Dedifferentiated amniotic fluid mesenchymal stem cell (primary cell): ENCODE measurements at regions not wholly inside any gene's neighbourhood (a gene's known extent, or its start where the extent isn't known, plus 50 kb on each side); places are given as distances from the start of the nearest gene placed in this dataset.

Source experiments
- DNase-seq: peaks from one replicate; pipeline ENCODE4 v3.0.0-alpha.2; 2016; ENCODE audit errors: extremely low spot score

- no peak for DNase-seq
These were observed 391.4 kb downstream of the SH3GL2 start for GRCh38 chr9:17970277-17970676.

GRCh38 chr9:17978773-17979172, 399.9 kb downstream of the SH3GL2 start:
- no peak for DNase-seq

DNA sequence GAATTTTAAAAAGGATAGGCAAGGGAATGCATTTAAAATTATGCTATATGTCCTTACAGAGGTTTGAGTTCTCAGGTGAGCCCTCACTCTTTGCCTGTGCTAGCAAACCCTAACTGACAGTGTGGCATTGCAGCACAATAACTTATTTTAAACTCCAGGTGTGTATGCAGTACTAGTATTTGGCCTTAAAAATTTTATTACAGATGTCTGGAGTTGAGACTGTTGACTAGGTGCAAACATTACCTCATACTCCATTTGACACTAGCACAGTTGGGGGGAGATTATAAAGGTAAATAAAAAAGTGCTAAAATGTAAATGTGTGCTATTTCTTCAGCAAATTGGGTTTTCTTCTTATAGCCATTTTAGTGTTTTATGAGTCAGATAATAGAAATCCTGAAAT, 407.7 kb downstream of the SH3GL2 start:
- no peak for DNase-seq

GRCh38 chr9:17987189-17987588, 408.3 kb downstream of the SH3GL2 start:
- DNase-seq, result no peak

DNA sequence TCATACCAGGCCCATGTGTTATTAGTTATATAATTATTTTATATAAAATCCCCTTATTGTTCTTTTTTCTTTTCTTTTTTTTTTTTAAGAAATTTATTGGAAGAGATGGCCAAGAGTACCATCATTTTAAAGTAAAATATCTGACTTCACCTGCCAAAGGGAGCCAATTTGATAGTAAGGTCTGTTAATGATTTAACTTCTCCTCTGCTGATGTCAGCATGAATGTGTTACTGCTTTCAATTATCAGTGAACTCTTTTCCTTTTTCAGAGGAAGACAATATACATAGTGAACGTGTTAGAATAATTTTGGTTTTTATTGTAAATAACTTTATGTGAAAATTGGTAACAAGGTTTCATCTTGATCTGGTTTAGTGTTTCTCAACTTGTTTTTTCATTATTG, 409.6 kb downstream of the SH3GL2 start:
- no peak for DNase-seq

DNA sequence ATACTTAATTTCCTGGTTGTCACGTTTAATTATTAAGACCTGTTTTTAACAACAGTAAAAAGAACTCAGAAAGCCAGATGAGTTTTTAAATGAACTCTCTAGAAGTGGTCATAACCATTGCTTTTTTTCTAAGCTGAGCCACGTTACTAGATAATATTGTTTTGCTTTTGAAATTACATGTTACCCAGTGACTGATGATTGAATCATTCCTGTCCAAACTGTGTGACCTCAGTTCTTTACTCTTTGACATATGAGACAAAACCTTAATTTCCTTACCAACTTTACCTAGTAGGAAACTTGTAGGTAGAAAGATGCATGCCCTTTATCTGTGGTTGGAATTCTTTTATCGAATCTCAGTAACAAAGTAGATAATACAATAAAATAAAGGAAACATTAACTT, 411.7 kb downstream of the SH3GL2 start:
- DNase-seq, result no peak

- DNase-seq, result no peak
These were observed 414.2 kb downstream of the SH3GL2 start for GRCh38 chr9:17993024-17993423.

DNA sequence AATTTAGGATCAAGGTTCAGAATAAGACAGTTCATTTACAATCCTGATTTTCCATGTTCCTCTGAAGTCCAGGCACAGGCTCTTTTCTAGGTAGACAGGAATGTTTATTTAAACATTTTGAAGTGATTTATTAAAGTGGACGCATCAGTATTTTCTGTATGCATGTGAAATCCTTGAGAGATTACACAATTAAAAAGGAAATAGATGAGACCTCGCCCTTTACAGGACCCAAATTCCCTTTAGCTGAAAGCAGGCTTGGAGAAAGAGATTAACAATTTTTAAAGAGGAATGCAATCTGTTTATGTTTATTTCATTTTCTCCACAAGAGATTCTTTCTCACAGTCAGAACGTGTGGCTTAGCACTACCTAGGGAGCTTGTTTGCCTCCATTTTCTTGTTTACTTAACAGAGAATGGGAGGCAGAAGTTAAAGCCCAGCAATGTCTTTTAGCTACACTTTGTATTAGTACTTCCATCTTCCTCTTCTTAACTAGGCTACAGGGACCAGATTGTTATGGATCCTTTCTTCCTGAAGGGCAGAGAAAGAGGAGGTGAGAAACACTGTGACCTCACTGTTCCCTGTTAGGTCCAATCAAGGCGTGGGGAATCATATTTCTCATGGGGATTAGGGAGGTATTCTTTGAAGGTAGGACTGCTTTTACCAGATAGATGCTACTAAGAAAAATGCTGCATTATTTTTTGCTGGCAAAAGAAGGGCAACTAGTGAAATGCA, 416.0 kb downstream of the SH3GL2 start:
- no peak for DNase-seq

DNA sequence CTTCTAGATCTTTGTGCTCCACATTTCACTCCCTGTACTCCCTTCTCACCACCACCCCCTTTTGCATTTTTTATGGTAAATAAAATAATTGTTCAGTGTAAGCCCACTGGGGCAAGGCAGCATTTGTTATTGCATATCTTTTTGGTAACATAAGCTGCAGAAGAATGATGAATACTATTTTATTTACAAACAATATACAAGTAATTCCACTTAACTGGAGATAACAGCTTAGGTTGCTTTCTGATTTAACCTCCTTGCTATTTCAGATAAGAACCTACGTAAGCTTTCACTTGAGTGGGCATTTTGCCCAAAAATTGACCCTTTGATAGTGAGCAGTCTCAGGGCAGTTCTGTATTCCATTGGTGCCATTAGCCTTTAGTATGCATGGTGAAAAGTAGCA, 417.9 kb downstream of the SH3GL2 start:
- no peak for DNase-seq

GRCh38 chr9:18002718-18003438, 424.0 kb downstream of the SH3GL2 start:
- no peak for DNase-seq

- DNase-seq, result no peak
These were observed 427.7 kb downstream of the SH3GL2 start for GRCh38 chr9:18006591-18006990.

DNA sequence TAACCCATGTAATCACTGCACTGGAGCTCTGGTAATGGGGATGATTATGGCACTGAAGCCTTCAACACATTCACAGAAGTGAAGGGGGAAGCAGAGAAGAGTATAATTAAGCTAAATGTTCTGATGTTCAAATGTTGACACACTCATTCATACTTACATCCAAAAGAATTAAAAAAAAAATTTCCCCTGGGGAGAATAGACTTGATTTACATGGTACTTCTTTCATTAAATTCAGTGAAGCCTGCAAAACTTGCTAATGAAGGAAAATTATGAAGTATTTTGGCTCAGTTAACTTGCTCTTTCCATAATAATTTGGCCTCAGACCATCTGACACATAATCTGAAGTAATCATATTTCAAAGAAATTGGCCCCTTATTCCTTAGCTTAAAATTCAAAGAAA, 428.8 kb downstream of the SH3GL2 start:
- no peak for DNase-seq

GRCh38 chr9:18009902-18010301, 431.0 kb downstream of the SH3GL2 start:
- no peak for DNase-seq

DNA sequence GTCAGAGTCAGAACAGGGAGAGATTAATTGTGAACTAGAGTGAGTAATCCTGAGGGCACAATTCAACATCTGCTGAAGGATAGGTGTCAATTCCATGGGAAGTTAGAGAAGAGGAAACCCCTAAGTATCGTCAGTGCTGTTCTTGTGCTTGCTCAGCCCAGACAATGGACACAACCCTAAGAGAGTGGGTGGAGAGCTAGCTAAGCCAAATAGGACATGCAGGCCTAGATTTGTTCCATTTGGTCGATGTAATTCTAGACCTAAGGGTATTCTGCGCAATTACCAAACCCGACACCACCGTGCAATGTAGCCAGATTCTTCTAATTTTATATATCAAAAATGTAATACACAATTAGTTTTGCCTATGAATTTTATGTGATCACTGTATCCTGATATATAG, 431.6 kb downstream of the SH3GL2 start:
- DNase-seq, result no peak

DNA sequence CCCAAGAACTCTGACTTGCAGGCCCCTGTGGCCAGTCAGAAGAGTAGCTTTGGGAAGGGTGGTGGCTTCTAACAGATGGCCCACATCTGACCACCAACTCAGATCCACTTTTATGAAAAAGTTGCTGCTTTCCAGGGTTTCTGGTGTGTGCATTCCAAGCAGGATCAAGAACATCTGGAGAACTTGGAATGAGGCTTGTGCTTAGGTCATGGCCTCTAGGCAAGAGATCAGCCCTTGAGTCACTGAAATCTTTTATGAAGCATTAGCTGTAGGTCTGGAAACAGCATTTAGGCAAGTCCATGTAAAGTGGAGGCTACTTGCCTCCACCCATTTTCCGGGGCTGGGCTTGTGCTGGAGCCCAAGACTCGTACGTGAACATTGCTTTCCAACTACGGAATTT, 433.3 kb downstream of the SH3GL2 start:
- DNase-seq, result no peak

- DNase-seq, result no peak
These were observed 435.7 kb downstream of the SH3GL2 start for GRCh38 chr9:18014556-18014955.

DNA sequence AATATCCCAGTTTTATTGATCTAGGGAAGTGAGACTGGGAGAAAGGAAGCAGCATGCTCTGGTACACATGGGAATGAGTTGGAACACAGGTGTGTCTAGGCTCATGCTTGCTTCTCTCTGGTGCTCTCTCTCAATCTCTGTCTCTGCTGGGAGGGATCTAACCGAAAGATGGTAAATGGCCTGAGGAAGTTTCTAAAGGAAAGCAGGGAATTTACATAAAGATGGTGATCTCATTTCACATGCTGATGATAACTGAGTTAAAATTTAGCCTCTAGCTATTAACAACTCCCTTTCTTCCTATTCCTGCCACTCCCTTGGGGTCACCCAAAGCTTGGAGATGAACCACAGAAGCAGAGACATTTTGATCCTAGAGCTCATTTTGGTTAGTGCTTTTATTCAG, 436.2 kb downstream of the SH3GL2 start:
- no peak for DNase-seq

GRCh38 chr9:18017136-18017535, 438.3 kb downstream of the SH3GL2 start:
- DNase-seq, result no peak

DNA sequence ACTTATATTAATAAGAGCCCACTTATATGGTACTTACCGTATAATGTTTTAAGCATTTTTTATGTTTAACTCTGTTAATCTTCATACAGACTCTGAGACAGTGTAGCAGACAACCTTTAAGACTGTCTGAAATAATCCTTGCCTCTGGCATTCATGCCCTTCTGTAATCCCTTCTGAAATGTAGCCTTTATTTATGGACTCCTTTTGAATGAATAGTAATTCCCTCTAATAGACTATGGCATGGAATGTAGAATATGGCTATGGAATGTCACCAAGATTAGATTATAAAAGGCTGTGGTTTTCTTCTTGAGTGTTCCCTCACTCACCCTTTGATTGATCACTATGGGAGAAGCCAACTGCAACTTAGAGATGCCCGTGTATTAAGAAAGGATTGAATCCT, 439.4 kb downstream of the SH3GL2 start:
- DNase-seq, result no peak

- DNase-seq, result no peak
These were observed 439.8 kb downstream of the SH3GL2 start for GRCh38 chr9:18018661-18019060.

- DNase-seq, result no peak
These were observed 441.4 kb downstream of the SH3GL2 start for GRCh38 chr9:18020121-18020745.

- no peak for DNase-seq
These were observed 443.8 kb downstream of the SH3GL2 start for GRCh38 chr9:18022642-18023041.

DNA sequence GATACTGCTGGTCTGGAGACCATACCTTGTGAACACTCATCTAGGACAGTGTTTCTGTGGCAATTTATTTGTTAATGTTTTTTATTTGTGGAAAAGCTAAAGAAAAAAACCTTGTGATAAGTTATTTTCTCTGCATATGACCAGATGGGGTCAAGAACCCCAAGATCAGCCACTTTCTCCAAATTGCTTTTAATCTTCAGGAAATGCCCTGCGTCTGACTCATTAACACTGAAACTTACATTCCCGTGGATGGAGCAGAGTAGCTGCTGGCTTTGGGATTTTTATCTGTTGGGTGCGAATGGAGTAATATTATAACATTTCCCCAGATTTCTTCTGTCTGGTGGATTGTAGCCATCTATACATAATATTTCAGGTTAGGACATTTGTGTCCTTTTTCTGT, 444.5 kb downstream of the SH3GL2 start:
- DNase-seq, result no peak
